UCSD-AML1 (cell line): ENCODE measurements at regions not wholly inside any gene's neighbourhood (a gene's known extent, or its start where the extent isn't known, plus 50 kb on each side); places are given as distances from the start of the nearest gene placed in this dataset.
"Not testable (repeated sequence)": the region's sequence is repeated elsewhere in the genome, so short reads cannot be mapped to it uniquely, and the experiment has no call there.

Source experiments
- DNase-seq: peaks from one replicate; lab custom pipeline; 2025; ENCODE audit not compliant: unreplicated experiment; lab: John Stamatoyannopoulos, UW

DNA sequence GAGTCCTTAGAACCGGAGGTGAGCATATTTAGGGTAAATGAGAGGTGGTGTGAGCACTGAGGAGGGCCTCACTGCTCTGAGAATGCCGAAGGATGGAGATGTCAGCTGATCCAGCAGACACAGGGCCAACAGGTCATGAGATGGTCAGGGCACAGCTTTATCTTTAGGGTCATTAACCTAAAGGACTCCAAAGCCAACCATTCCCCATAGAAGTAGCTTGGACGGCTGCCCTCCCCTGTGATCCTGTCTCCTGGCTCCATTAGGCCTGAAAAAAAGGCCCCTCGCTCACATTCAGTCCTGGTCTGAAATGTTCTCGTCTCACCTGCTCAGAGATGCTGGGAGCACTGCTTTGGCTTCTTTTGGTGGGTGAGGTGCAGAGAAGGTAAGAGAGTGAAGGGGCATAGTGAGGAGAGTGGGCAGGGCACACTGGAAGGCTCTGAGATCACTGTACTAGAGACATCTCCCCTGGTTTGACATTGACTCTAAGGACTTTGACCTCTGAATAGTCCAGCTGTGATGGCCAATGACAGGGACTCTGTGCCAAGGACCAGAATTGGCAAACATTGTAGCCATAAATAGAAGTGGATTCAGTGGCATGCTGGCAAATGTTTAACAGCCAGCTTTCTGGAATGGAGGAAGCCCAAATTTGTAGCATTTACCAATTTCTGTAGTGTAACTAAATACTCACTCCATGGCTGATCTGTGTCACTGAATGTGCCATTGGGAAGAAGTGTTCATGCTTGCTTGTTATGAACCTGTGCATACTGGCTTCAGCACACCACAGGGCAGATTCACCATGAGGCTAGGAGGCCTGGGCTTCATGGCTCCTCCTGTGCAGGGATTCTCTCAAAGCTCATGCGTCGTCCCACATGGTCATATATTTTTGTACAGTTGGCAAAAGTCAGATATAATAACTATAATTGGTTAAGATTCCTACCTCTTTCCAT is 76.2 kb upstream of the MRPS22 start:
- no peak for DNase-seq

GRCh38 chr3:139269984-139270383 is 73.8 kb upstream of the MRPS22 start:
- DNase-seq, result no peak

DNA sequence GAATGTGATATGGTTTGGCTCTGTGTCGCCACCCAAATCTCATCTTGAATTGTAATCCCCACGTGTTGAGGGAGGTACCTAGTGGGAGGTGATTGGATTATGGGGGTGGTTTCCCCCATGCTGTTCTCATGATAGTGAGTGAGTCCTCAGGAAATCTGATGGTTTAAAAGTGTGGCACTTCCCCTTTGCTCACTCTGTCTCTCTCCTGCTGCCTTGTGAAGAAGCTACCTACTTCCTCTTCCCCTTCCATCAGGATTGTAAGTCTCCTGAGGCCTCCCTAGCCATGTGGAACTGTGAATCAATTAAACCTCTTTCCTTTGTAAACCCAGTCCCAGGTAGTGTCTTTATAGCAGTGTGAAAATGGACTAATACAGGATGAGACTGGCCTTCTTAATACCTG is 73.2 kb upstream of the MRPS22 start:
- DNase-seq, result not testable (repeated sequence)

DNA sequence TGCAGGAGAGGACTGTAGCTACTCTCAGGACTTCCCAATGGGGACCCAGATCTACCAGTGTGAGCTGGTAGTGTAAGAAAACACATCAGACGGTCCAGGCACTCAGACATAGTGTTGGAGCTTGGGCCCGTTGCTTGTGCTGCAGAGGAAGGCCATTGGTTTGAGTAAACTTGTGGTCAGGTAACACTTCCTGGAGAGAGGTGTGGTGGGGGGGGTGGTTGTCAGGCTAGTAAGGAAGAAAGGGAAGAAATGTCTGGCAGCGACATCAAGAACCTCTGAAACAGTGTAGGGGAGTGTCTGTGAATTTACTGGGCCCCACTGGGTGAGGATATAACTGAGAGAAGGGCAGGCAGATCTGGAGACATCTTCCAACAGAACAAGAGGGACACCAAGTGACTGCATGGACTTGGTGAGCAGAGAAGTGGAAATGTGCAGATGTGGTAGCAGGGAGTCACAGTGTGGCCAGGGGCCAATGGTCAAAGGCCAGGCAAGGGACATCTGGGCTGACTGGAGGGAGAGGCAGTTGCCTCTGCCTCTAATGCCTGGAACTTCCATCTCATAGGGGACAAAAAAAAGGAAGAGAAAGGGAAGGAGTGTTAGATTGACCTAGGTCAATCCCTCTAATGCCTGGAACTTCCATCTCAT is 63.7 kb upstream of the MRPS22 start:
- no peak for DNase-seq

GRCh38 chr3:139281096-139281495 is 62.7 kb upstream of the MRPS22 start:
- DNase-seq, result no peak

- DNase-seq, result no peak
Observed at GRCh38 chr3:139281522-139282196, 62.2 kb upstream of the MRPS22 start.

GRCh38 chr3:139283301-139283700 is 60.5 kb upstream of the MRPS22 start:
- DNase-seq, result no peak

DNA sequence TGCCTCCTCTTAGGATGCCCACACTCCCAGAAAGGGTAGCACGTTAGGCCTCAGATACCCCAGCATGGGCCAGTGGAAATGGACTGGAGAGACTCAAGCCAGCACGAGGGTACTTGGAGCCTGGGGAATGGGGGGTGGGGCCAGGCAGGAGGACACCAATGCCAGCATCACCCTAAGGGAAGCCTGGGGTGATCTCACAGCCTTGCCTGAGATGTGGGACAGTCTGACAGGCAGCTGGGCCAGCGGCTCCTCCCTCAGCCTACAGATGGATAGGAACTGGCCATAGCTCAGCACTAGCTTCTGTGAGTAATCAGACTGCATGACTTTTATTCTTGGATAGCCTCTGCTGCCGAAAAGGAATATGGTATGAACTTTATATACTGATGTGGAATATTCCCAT is 59.6 kb upstream of the MRPS22 start:
- DNase-seq, result no peak

GRCh38 chr3:139285691-139286090 is 58.1 kb upstream of the MRPS22 start:
- DNase-seq, result no peak

- DNase-seq, result no peak
Observed at GRCh38 chr3:139286241-139286640, 57.6 kb upstream of the MRPS22 start.

- DNase-seq, result no peak
Observed at GRCh38 chr3:139286825-139287224, 57.0 kb upstream of the MRPS22 start.

DNA sequence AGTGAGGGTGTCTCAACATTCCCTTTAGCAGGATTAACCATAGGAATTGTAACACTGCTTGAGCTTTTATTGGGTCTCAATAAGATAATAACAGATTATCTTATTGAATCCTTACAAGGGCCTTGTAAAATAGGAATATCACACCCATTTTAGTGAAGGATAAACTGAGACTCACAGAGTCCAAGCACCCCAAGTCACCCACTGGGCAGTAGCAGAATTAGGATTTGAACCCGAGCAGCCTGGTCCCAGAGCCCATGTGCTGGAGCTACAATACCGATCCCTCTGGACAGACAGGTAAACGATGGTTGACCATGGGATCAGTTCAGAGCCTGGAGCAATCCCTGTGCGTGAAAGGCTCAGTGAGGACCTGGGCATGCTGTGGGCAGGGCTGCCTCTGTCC is 56.3 kb upstream of the MRPS22 start:
- DNase-seq, result no peak

DNA sequence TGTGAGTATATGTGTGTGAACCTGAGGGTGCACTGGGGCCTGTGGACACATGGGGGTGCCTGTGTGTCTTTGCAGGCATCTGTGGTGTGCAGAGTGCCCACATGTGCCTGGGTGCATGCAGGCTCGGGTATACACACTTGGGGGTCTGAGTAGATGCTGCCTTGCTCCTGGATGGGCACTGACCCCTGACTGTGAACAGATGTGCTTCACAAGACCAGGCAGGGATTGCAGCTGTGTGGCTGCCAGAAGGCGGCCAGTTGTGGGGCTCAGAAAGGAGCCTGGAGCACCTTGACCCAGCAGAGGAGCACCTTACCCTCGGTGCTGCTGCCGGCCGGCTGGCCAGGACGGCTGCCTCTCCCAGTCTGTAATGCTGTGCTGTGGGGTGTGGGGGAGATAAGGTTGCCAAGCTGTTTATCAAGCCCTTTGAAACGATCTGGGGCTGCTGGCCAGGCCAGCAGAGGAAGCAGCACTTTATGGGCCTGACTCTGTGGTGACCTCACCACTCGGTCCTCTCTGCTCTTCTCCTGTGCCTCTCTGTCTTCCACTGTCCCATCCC is 55.5 kb upstream of the MRPS22 start:
- no peak for DNase-seq

DNA sequence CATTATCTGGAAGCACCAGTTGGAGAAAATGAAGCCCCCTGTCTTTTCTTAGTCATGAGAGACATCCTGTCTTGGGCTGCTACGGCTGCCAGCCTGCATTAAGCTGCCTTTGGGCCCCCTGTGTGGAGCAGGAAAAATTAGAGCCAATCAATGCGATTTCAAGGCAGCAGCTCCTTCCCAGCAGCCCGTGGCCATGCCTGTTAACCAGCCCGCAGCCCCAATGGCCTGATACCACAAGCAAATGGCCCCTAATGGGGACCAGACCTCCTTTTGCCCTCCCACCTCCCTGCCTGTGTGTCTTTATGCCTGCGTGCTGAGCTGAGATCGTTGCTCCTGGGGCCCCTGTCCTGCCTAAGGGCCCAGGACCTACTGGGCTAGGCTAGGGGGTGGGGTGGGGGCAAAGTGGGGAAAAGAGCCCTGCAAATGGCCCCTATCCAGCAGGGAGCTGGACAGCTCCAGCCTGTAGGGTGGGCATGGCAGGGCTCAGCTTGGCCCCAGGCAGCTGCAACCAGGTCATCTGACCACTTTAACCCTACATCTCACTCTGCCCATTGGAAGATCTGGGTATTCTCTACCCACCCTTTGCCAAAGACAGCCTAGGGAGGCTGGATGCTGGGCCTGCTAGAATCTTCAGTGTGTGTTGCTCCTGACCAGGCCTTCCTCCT is 53.8 kb upstream of the MRPS22 start:
- no peak for DNase-seq

DNA sequence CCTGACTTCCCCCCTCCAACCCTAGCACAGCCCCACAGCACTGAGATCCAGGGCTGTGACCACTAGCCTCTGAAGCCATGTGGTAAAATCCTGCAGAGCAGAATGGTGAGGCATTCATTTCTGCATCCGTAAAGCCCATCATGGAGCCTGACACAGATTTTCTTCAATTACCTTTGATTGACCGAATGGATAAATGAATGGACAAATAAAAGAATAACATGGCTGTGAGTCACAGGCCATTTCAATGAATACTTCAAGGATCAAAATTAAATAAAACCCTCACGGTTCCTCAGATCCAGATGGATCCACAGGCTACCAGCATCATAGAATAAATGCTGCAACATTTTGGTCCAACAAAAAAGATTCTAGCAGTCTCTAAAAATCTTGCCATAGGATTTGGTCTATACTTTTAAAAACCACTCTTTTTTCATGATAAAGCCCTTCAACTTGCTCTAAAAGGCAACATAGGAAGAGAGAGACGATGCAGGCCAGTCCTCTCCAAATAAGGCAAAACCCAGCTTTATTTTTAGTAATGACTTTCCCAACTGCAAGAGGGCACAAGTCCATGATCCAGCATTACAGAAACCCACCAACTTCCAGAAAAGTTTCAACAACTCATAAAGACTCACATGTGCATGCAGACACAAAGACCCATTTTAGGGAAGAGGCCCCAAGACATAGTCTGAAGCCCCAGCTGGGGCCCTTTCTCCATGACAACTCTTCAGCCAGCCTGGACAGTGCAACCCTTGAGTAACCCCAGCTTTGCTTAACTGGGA is 52.4 kb upstream of the MRPS22 start:
- DNase-seq, result no peak

- no peak for DNase-seq
Observed at GRCh38 chr3:139292192-139292591, 51.6 kb upstream of the MRPS22 start.

DNA sequence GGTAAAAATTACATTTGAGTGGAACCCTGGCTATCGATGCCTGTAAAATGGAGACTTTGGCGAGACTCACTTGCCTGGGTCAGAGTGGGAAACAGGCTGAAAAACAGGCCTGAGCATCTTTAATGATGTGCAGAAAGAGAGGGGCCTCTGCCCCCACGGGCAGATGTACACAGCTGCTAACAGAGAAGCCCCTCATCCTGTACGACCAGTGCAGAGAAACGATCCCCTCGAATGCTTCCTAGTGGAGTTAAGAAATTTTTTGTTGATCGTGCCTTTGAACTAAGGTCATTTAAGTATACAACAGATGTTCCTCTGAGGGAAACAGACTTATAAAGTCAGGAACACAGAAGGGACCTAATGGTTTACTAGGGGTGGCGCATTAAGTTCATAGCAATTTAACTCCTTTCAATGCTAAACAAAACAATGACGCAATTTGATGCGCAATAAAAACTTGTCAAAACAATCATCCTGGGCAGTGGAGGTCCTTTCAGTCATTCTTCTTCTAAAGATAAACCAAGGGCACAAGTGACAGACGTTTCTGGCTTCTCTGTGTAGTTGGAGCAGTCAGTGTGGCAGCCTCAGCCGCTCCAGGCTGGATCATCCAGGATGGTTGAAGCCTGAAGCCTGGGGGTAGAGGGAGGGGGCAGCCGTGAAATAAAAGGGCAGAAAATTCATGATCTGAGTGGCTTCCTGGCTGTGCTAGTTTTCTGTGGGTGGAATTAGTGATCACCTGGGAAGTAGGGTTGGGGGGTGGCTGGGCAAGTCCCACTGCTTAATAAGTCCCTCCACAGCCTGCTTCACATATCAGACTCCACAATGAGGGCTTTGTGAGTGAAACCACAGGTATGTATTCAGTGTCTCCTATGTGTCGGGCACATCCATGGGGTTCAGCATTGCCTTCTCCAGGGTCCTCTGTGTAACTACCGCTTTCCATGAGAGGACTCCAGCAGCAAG is 50.8 kb upstream of the MRPS22 start:
- no peak for DNase-seq

DNA sequence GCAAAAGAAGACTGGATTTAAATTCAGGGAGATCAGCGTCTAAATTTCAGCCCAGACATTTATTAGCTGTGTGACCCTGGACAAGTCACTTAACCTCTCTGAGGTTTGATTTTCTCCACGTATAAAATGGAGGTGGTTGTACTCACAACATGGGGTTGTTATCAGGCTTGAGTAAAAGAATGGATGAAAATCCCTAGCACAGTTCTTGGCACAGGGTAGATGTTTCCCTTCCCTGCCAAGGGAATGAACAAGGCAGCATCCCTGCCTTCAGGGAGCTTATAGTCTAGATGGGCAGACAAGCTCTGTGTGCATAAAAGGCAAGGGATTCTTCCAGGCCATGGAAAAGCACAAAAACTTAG is 50.2 kb upstream of the MRPS22 start:
- no peak for DNase-seq
